Nucleus accumbens (tissue), 56 donors: ENCODE measurements at regions not wholly inside any gene's neighbourhood (a gene's known extent, or its start where the extent isn't known, plus 50 kb on each side); places are given as distances from the start of the nearest gene placed in this dataset.
"Not testable (repeated sequence)": the region's sequence is repeated elsewhere in the genome, so short reads cannot be mapped to it uniquely, and the experiment has no call there.

Experiments
- DNase-seq, 56 donors: peaks; one replicate each; lab custom pipeline; 2025; lab: John Stamatoyannopoulos, UW

- not testable (repeated sequence) for DNase-seq
Measured at GRCh38 chr7:67358316-67358715, 361.7 kb downstream of the TYW1 start.

DNA sequence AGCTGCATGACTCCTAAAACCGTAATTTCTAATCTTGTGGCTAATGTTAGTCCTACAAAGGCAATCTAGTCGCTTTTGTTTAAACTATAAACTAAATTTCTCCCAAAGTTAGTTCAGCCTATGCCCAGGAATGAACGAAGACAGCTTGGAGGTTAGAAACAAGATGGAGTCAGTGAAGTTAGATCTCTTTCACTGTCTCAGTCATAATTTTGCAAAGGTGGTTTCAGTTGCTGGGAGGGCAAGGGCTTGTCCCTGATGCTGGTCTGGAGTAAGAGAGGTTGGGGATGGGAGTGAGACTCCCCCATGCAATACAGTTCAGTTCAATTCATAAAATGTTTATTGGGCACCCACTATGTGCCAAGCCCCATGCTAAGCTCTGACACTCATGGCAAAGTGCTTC, 362.1 kb downstream of the TYW1 start:
- DNase-seq: not testable (repeated sequence)

GRCh38 chr7:67359900-67360299, 363.3 kb downstream of the TYW1 start:
- no peak for DNase-seq

DNA sequence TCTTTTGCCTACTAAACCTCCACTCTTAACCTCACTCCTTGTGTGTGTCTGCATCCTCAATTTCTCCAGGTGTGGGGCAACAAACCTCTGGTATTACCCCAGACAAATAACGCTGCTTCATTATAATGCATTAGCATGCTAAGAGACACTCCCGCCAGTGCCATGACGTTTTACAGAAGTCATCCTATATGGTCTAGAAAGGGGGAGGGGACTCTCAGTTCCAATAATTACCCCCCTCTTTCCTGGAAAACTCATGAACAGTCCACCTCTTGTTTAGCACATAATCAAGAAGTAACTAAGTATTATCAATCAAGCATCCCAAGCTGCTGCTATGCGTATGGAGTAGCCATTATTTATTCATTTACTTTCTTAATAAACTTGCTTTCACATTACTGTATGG, 364.5 kb downstream of the TYW1 start:
- no peak for DNase-seq

GRCh38 chr7:67364441-67365017, 367.9 kb downstream of the TYW1 start:
- DNase-seq: no peak

DNA sequence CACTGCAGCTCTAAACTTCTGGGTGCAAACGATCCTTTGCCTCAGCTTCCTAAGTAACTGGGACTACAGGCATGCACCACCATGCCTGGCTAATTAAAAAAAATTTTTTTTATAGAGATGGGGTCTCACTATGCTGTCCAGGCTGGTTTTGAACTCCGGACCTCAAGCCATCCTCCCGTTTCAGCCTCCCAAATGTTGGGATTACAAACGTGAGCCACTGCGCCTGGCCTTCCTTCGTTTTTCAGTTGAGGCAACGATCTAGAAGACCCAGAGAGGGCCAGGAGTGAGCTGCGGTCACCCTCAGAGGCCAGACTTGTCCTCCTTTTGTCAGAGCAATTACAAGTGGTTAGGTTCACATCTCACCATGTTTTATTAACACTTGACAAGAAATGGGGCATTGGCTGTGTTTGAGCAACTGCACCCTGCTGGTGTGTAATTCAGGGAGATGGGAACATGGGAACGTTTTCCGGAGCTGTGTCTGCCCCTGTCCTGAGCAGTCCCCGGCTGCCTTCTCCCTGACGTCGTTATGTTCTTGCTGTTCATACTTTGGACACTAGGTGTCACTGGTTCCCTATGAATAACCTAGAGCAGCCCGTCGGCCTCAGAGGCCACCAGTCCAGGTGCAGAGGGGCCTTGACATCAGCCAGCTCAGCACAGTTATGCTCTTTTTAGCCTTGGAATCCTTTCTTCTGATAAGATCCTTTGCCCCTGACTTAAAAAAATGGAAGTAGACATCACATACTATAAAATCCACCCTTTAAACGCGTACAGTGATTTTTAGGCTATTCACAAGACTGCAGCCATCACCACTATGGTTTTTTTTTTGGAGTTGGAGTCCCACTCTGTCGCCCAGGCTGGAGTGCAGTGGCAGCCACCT, 375.0 kb downstream of the TYW1 start:
- peak in 47 of 56 donors; percentile 0 to 64 (median 9) for DNase-seq

DNA sequence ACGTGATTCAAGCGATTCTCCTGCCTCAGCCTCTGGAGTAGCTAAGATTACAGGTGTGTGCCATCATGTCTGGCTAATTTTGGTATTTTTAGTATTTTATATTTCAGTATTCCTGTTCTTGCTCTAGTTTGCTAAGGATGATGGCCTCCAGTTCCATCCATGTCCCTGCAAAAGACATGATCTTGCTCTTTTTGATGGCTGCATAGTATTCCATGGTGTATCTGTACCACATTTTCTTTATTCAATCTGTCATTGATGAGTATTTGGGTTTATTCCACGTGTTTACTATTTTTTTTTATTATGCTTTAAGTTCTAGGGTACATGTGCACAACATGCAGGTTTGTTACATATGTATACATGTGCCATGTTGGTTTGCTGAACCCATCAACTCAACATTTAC, 376.8 kb downstream of the TYW1 start:
- DNase-seq: not testable (repeated sequence)

DNA sequence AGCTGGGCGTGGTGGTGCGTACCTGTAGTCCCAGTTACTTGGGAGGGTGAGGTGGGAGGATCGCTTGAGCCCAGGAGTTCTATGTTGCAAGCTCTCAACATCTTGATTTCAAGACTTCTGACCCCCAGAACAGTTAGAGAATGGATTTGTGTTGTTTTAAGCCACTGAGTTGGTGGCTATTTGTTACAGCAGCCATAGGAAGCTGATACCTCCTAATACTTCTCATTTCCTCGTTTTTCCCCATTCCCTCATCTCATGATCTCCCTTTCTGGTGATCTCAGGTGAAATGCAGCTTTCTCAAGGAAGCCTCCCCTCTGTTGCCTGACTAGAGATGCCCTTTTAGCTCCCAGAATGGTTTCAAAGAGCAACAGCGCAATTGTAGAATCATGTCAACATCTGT, 378.8 kb downstream of the TYW1 start:
- no peak for DNase-seq

GRCh38 chr7:67377939-67378862, 381.6 kb downstream of the TYW1 start:
- DNase-seq: peak in 53 of 56 donors; percentile 3 to 78 (median 50)

DNA sequence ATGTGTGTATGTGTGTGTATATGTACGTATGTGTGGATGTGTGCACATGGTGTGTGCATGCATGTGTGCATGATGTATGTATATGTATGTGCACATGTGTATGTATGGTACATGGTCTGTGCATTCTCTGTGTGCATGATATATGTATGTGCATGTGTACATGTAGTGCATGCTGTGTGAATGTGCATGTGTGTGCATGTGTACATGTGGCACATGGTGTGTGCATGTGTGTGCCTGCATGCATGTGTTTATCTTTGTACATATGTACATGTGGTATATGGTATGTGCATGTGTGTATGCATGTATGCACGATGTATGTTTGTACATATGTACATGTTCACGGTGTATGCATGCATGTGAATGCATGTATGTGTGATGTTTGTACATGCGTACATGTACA, 383.7 kb downstream of the TYW1 start:
- DNase-seq: no peak

- DNase-seq: no peak
Measured at GRCh38 chr7:67380858-67381257, 384.2 kb downstream of the TYW1 start.

GRCh38 chr7:67387851-67388250, 391.2 kb downstream of the TYW1 start:
- DNase-seq: no peak

DNA sequence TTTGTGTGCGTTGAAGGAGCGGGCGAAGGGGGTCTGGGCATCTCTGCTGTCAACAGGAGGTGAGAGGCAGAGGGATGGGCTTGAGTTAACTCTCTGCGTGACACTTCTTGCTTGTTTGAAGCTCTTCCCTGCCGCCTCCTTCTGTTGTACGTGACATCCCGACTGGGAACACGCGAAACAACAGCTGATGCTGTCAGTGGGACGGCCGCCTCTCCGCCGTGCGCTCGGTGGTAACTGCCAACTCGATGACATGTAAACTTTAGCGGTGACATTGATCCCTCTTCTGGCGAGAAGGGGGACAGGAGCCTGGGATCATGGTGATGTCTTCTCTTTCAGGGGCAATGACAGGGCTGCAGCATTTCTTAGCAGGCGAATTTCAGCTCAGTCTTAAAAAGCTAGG, 394.5 kb downstream of the TYW1 start:
- DNase-seq: no peak

GRCh38 chr7:67392596-67393438, 396.2 kb downstream of the TYW1 start:
- no peak for DNase-seq

- no peak for DNase-seq
Measured at GRCh38 chr7:67393903-67394302, 397.3 kb downstream of the TYW1 start.

- DNase-seq: no peak
Measured at GRCh38 chr7:67398916-67399315, 402.3 kb downstream of the TYW1 start.

DNA sequence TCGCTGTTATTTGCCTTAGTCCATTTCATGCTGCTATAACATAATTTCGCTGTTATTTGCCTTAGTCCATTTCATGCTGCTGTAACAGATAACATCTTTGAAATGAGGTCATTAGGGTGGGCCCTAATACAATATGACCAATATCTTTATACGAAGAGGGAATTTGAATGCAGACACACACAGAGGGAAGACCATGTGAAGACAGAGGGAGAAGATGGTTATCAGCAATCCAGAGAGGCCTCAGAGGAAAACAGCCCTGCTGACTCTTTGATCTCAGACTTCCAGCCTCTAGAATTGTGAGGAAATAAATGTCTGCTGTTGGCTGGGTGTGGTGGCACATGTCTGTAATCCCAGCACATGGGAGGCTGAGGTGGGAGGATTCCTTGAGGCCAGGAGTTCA, 404.9 kb downstream of the TYW1 start:
- no peak for DNase-seq

- DNase-seq: no peak
Measured at GRCh38 chr7:67402280-67402679, 405.6 kb downstream of the TYW1 start.

DNA sequence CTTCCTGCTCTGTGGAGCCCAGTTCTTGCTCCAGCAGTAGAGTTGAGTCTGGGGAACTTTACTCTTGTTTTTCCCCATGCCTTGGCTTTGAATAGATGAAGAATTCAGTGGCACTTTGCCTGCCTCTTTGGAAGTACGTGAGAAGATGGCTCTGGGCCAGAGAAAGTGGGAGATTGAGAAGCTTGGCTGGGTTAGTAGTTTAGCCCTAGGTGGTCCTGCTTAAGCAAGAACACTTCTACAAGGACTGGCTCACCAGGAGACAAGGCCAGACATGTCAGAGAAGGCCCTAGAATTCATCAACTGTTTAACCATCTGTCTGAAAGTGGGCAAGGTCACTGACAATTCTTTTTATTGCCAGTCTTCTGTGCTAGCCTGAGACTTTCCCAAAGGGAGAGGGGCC, 410.3 kb downstream of the TYW1 start:
- peak in 8 of 56 donors; percentile 0 to 47 (median 4) for DNase-seq
